ENCODE measurements at regions not wholly inside any gene's neighbourhood (a gene's known extent, or its start where the extent isn't known, plus 50 kb on each side); places are given as distances from the start of the nearest gene placed in this dataset.

- DNase-seq: no peak
Measured at GRCh38 chr2:226057914-226058313, 658.4 kb downstream of the NYAP2 start.

DNA sequence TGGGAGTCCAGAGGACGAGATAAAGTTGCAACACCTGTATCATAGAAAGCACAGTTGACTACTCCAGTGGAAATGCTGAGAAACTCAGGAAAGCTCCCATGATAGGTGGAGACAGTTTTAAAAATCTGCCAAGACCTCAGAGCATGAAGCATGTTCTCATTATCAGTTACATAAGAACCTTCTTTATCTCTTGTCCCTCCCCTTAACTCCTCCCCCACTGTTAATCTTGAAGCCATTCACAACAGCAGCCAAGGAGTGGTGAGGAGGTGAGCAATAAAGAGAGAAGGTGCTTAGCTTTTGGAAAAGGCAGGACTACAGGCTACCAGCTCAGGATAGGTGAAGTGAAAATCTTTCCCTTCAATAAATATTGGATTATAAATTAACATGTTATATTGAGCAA, 657.9 kb downstream of the NYAP2 start:
- no peak for DNase-seq

DNA sequence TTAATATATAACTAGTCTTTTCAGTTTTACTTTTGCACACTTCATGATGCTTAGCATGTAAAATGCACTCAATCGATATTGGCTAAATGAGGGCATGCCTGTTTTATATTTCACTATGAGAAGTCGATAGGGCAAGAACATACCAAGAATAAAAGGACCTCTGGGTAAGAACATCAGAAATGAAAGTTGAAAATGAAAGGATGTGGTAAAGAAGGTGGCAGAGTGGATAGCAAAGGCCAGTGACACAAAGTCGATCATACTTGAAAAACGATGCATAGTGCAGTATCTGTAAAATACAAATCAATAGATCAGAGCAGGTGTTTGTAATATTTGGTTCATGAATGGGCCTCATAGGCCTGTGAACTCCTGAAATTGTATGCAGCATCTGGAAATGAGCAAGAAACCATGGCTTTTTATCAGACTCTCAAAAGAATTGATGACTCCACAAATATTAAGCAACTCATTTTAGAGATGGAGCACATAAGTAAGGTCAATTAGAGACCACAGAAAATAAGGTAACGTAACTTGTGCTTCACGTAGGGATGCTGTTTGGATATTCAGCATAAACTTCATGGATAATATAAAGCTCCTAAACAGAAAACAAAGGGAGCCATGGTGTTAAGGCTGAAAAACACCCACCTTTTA, 653.4 kb downstream of the NYAP2 start:
- DNase-seq: no peak

- no peak for DNase-seq
Measured at GRCh38 chr2:226050822-226051221, 651.3 kb downstream of the NYAP2 start.

DNA sequence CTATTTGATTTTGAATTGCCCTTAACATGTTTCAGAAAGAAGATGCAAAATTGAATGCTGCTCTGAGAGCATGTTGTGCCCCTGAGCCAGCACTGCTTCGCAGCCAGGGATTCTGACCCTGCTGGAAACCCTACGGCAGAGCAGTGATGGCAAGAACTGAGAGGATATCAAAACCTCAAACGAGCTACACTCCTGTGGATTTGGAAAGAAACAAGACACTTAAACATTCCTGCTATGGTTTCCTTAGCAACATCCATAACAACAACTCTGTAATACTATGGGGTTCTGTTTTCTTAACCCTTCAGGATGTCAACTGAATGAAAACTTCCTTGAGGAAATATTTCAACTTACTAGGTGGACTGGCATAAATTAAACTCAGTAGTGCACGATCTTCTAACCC, 649.1 kb downstream of the NYAP2 start:
- no peak for DNase-seq

DNA sequence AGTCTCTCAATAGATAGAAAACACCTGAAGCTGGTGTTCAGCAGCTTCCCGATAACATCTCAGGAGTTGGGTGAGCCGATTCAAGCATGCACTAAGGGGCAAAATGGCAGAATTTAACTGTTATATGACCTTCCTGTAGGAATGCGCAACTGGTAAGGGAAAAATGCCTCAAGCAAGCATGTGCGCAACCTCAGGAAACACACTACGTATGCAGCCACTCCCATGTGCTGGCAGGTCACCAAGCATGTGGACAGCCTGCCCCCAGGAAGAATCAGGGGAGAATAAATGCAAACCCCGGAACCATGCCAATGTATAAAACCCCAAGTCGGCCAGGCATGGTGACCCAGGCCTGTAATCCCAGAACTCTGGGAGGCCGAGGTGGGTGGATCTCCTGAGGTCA, 645.6 kb downstream of the NYAP2 start:
- DNase-seq: no peak

DNA sequence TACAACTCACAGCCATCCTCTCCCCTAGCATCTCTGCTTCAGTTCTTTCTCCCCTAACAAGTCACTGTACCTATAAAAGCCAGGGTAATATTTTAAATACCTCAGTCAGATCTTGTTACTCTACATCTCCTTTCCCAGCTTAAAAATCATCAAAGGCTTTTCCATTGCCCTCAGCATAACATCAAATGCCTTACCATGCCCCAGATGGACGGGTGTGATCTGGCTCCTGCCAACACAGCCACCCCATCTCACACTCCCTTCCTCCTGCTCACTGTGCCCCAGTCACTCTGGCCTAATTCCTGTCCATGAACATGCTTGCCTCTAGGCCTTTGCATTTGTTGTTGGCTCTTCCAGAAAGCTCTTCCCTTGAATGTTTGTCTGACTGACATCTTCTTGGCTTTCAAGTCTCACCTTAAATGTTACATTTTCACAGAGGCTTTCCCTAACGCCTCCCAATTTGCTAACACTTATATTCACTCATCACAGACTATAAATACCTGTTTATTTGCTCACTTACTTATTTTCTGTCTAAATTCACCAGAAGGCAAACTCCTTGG, 640.9 kb downstream of the NYAP2 start:
- no peak for DNase-seq

DNA sequence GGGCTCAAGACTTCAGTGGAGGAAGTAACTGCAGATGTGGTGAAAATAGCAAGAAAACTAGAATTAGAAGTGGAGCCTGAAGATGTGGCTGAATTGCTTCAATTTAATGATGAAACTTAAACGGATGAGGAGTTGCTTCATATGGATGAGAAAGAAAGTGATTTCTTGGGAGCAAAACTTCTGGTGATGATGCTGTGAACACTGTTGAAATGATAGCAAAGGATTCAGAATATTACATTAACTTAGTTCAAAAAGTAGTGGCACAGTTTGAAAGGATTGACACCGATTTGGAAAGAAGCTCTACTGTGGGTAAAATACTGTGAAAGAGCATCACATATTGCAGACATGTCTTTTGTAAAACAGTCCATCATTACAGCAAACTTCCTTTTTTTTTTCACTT, 638.0 kb downstream of the NYAP2 start:
- DNase-seq: no peak

GRCh38 chr2:226031647-226032501, 632.4 kb downstream of the NYAP2 start:
- peak in 7 of 56 donors; percentile 15 to 42 (median 23) for DNase-seq

GRCh38 chr2:226030788-226031646, 631.5 kb downstream of the NYAP2 start:
- DNase-seq: peak in 51 of 56 donors; percentile 6 to 72 (median 40)

DNA sequence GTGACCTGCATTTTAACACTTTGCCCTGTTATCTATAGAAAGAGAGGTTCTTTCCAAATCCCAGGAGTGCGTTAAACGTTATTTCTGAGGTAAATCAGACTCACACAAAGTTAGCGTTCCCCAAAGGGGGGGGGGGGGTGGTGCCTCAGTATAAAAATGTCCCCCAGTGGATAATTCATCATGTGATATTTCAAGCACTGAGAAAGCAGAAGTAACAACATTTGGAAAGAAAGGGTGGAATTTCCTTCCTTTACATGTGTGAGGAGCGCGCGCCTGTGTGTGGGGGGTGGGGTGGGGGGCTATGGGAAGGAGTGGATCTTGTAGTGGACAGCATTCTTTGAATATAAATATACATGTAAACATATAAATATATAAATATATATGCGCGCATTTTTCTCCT, 630.9 kb downstream of the NYAP2 start:
- DNase-seq: no peak

DNA sequence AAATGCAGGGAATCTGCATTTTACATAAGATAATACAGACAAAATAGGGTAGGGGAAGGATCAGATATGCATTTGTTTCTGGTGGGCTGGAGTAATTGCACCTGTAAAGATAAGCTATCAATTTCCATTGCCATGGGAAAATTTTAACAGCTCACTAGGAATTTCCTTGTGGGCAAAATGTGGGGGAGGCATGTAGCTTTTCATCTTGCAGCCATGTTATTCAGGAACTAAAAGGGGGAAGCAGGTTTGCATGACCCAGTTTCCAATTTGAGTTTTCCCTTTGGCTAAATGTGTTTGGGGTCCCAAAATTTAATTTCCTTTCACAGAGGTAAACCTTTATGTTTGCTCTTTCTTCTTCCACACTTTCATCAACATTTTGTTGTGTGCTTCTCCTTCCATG, 624.4 kb downstream of the NYAP2 start:
- no peak for DNase-seq

- no peak for DNase-seq
Measured at GRCh38 chr2:226023383-226023782, 623.9 kb downstream of the NYAP2 start.

GRCh38 chr2:226020956-226021355, 621.4 kb downstream of the NYAP2 start:
- no peak for DNase-seq

GRCh38 chr2:226020176-226020575, 620.7 kb downstream of the NYAP2 start:
- no peak for DNase-seq

- DNase-seq: no peak
Measured at GRCh38 chr2:226018641-226019040, 619.1 kb downstream of the NYAP2 start.

- DNase-seq: no peak
Measured at GRCh38 chr2:226017537-226017936, 618.0 kb downstream of the NYAP2 start.

GRCh38 chr2:226017107-226017506, 617.6 kb downstream of the NYAP2 start:
- DNase-seq: no peak

- no peak for DNase-seq
Measured at GRCh38 chr2:226011716-226012450, 612.4 kb downstream of the NYAP2 start.

GRCh38 chr2:226002438-226002837, 602.9 kb downstream of the NYAP2 start:
- DNase-seq: no peak

DNA sequence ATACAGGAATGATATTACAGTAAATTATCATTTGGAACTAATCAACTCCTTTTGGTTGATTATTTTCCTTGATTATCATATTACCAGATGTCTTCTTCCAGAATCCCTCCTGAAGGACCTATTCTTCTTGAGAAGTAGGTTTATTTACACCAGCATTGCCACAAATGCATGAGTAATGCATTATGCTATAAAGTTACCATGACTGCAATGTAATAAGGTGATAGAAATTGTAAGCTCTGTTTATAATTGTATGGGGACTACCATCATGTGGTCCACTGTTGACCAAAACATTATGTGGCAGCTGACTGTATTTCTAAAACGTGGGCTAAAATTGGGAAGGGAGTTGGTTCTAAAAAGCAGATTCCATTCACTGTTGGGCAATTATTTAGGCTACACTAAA, 602.2 kb downstream of the NYAP2 start:
- no peak for DNase-seq

Data from amygdala (tissue), 56 donors.